Stimulated activated CD4-positive, alpha-beta T cell treated with anti-CD3 and anti-CD28 coated beads, Interleukin-12 subunit alpha, Interleukin-12 subunit beta, amount 100 ng/mL, for 48 hours (primary cell): ENCODE measurements at regions not wholly inside any gene's neighbourhood (a gene's known extent, or its start where the extent isn't known, plus 50 kb on each side); places are given as distances from the start of the nearest gene placed in this dataset.
"Not testable (repeated sequence)": the region's sequence is repeated elsewhere in the genome, so short reads cannot be mapped to it uniquely, and the experiment has no call there.

Experiments used
- DNase-seq, 3 donors: peaks; one replicate each; pipeline ENCODE4 v3.0.0-alpha.2; 2020; ENCODE audit warnings: low read depth in 2 of 3, low spot score in 1 of 3

- DNase-seq: no peak
Measured at GRCh38 chr2:83196225-83196624, 1262.9 kb downstream of the SUCLG1 start.

- no peak for DNase-seq
Measured at GRCh38 chr2:83191316-83191715, 1267.8 kb downstream of the SUCLG1 start.

GRCh38 chr2:83186105-83186760 is 1272.8 kb downstream of the SUCLG1 start:
- no peak for DNase-seq

- not testable (repeated sequence) for DNase-seq
Measured at GRCh38 chr2:83180862-83181530, 1278.1 kb downstream of the SUCLG1 start.

GRCh38 chr2:83176539-83176938 is 1282.5 kb downstream of the SUCLG1 start:
- DNase-seq: no peak

- DNase-seq: no peak
Measured at GRCh38 chr2:83172841-83173240, 1286.2 kb downstream of the SUCLG1 start.

GRCh38 chr2:83168377-83168776 is 1290.7 kb downstream of the SUCLG1 start:
- no peak for DNase-seq

- no peak for DNase-seq
Measured at GRCh38 chr2:83162421-83162820, 1296.7 kb downstream of the SUCLG1 start.

- DNase-seq: no peak
Measured at GRCh38 chr2:83160571-83160970, 1298.5 kb downstream of the SUCLG1 start.

- no peak for DNase-seq
Measured at GRCh38 chr2:83155826-83156225, 1303.3 kb downstream of the SUCLG1 start.

- no peak for DNase-seq
Measured at GRCh38 chr2:83143946-83144345, 1315.1 kb downstream of the SUCLG1 start.

- no peak for DNase-seq
Measured at GRCh38 chr2:83142934-83143333, 1316.1 kb downstream of the SUCLG1 start.

- DNase-seq: no peak
Measured at GRCh38 chr2:83115606-83116005, 1343.5 kb downstream of the SUCLG1 start.

GRCh38 chr2:83115155-83115554 is 1343.9 kb downstream of the SUCLG1 start:
- DNase-seq: no peak

- DNase-seq: no peak
Measured at GRCh38 chr2:83113953-83114352, 1345.1 kb downstream of the SUCLG1 start.

- DNase-seq: no peak
Measured at GRCh38 chr2:83112858-83113257, 1346.2 kb downstream of the SUCLG1 start.

GRCh38 chr2:83109284-83109683 is 1349.8 kb downstream of the SUCLG1 start:
- no peak for DNase-seq

GRCh38 chr2:83106853-83107252 is 1352.2 kb downstream of the SUCLG1 start:
- no peak for DNase-seq

- DNase-seq: no peak
Measured at GRCh38 chr2:83104202-83104601, 1354.9 kb downstream of the SUCLG1 start.

GRCh38 chr2:83103613-83104012 is 1355.5 kb downstream of the SUCLG1 start:
- no peak for DNase-seq

- DNase-seq: not testable (repeated sequence)
Measured at GRCh38 chr2:83089051-83089450, 1370.0 kb downstream of the SUCLG1 start.

- no peak for DNase-seq
Measured at GRCh38 chr2:83085869-83086268, 1373.2 kb downstream of the SUCLG1 start.
